Stimulated activated CD4-positive, alpha-beta T cell treated with anti-CD3 and anti-CD28 coated beads, Interleukin-2, amount 100 ng/mL, for 4 hours (primary cell): ENCODE measurements at regions not wholly inside any gene's neighbourhood (a gene's known extent, or its start where the extent isn't known, plus 50 kb on each side); places are given as distances from the start of the nearest gene placed in this dataset.

Source experiments
- DNase-seq: peaks from one replicate; pipeline ENCODE4 v3.0.0-alpha.2; 2020; ENCODE audit warnings: low read depth

GRCh38 chr13:85469320-85469719 is 329.9 kb downstream of the SLITRK6 start:
- no peak for DNase-seq

DNA sequence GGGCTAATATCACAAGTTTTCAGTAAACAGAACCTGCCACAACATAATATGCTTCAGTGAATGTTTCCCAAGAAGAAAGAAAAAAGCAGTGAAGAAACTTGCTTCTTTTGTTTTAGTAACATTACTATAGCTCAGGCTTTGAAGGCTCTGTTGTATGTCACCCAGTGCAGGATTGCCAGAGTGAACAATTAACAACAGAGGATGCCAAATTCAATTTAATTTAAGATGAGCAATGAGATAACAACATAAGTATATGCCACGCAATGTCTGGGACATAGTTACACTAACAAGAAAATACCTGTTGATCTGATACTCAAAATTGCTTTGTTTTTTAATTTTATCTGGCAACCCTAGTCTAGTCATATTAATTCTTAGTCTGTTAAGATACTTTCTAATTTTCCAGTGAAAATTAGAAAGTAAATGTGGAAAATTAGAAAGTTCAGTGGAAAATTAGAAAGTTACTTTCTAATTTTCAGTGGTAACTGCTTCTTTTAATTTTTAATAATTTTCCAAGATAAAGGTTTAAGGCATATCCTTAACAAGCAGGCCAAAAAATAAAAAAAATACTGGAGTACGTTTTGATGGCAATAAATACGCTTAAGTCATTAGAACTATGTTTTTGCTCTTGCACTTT is 336.3 kb downstream of the SLITRK6 start:
- DNase-seq, result no peak

GRCh38 chr13:85461621-85462020 is 337.6 kb downstream of the SLITRK6 start:
- no peak for DNase-seq

DNA sequence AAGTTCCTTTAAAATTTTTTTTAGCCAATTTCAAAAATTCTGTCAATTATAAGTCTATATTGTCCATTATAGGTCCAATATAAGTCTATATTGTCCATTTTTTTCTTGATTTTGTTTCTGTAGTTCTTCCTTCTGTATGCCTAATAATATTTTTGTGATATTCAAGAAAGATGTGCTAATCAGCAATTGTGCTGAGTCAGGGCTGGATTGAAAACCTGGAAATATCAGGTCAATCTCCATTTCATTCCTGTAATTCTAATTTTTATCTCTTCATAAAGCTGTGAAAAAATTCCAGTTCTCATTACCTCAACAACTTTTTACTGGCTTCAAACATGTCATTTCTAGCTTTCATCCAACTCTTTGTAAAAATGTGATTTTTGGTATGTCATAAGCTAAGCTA is 353.7 kb downstream of the SLITRK6 start:
- no peak for DNase-seq

GRCh38 chr13:85441975-85442374 is 357.2 kb downstream of the SLITRK6 start:
- no peak for DNase-seq

DNA sequence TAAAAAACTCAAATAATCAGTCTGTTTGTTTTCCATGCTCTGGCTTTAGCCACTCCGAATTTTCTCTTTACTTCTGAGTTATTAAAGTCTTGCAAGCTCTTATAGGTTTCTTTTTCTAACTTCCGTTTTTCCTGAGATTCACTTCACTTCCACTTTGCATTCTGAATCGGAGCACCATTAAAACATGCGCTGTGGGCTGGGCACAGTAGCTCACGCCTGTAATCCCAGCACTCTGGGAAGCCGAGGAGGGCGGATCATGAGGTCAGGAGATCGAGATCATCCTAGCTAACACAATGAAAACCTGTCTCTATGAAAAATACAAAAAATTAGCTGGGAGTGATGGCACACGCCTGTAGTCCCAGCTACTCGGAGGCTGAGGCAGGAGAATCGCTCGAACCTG is 357.9 kb downstream of the SLITRK6 start:
- DNase-seq, result no peak

DNA sequence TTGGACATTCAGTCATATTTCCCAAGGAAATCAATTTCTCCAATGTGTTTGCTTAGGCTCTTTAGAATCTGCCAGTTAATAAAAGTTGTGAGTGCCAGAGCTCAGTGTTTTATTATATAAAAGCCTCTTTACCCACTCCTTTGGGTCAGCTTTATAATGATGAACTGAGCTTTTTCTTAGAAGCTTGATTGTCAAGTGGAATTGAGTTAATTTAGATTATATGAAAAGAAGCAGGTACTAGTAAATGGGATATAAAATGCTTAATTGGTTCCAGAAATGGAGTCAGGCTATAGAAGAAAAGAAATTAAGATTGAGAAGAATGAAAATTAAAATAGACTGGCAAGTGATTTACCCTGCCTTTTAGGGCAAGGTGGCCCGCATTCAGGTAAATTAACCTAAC is 363.2 kb downstream of the SLITRK6 start:
- no peak for DNase-seq

- no peak for DNase-seq
Observed at GRCh38 chr13:85434927-85435326, 364.3 kb downstream of the SLITRK6 start.

GRCh38 chr13:85432881-85433280 is 366.3 kb downstream of the SLITRK6 start:
- DNase-seq, result no peak

- no peak for DNase-seq
Observed at GRCh38 chr13:85431720-85432119, 367.5 kb downstream of the SLITRK6 start.

GRCh38 chr13:85430216-85430794 is 368.9 kb downstream of the SLITRK6 start:
- no peak for DNase-seq

- no peak for DNase-seq
Observed at GRCh38 chr13:85427416-85427815, 371.8 kb downstream of the SLITRK6 start.

DNA sequence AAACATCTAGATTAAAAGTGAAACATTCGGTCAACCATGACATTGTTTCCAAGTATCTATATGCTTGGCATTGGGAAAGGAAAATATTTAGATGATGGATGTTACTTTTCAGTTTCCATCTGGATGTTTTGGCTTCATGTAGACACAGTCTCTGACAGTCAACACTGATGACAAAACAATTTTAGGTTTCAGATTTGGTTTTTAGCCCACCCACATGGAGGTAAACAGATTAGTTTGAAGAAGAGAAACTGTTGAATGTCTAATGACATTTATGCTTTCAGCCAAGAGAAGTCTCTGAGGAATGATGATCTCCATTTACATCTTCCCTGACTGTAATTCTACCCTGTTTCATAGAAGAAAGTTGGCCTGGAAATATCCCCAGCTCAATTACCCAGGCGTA is 379.1 kb downstream of the SLITRK6 start:
- no peak for DNase-seq

DNA sequence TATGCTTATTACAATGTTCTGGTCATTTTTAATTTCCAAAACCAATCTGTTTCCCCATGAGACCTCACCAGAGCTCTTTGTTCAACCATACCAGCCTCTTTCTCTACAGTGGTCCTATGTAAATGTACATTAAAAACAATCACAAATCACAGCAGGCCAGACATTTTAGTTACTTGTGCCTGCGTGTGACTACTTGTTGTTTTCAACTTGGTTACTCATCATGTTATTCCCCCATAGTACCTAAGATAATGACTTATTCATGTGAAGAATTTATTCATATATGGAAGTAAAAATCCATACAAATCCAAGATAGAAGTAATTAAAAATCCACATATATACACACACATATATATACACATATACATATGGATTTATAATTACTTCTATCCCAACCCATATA is 379.6 kb downstream of the SLITRK6 start:
- DNase-seq, result no peak

GRCh38 chr13:85417807-85418206 is 381.4 kb downstream of the SLITRK6 start:
- DNase-seq, result no peak

DNA sequence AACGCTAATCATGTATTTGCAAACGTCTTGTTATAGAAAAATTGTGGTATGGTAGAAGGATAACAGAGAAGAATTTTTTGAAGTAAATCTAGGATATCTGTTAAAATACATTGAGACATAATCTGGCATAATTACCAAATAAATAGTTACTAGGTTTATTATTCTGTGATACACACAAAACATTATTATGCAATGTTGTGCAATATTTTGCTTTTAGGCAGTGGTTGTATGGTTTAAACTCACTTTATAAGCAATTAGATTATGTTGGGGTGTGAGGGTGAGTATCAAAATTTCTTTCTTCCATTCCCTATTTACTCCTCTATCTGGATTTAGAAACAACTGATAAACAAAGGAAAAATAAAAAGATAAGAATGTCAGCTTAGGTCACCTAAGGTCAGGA is 385.6 kb downstream of the SLITRK6 start:
- DNase-seq, result no peak

GRCh38 chr13:85412448-85412847 is 386.8 kb downstream of the SLITRK6 start:
- DNase-seq, result no peak

DNA sequence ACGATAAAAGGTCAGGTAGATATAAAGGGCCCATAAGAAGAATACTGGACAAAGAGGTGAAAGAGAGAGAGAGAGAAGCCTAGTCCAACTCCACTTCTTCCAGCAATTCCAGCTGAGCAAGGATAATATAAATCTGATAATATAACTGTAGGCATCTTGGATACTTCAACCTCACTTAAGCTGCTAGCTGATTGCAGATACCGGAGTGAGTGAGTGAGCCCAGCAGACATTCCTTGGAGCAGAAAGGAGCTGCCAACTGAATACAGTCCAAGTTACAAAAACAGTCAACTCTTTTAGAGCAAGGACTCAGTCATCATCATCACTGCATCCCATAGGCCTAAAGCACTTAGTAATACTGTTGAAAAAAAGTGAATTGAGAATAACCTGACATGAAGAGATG is 387.6 kb downstream of the SLITRK6 start:
- DNase-seq, result no peak

- DNase-seq, result no peak
Observed at GRCh38 chr13:85408415-85408814, 390.8 kb downstream of the SLITRK6 start.

GRCh38 chr13:85406269-85406975 is 392.8 kb downstream of the SLITRK6 start:
- no peak for DNase-seq

- no peak for DNase-seq
Observed at GRCh38 chr13:85405316-85405897, 393.8 kb downstream of the SLITRK6 start.

GRCh38 chr13:85386424-85386823 is 412.8 kb downstream of the SLITRK6 start:
- DNase-seq, result no peak

- no peak for DNase-seq
Observed at GRCh38 chr13:85383291-85383690, 415.9 kb downstream of the SLITRK6 start.
